Testis (tissue), 2 donors: ENCODE measurements at regions not wholly inside any gene's neighbourhood (a gene's known extent, or its start where the extent isn't known, plus 50 kb on each side); places are given as distances from the start of the nearest gene placed in this dataset.

Source experiments
- DNase-seq: peaks from one replicate; pipeline ENCODE4 v3.0.0-alpha.2; 2019
- H3K27ac ChIP-seq, 2 donors: fragments of 200-600 bp; sonication (generic); one replicate each; pipeline ENCODE4 v1.5.1; 2019
- H3K27me3 ChIP-seq: fragments of 200-600 bp; sonication (generic); one replicate; pipeline ENCODE4 v1.5.1; 2019
- H3K36me3 ChIP-seq: fragments of 200-600 bp; sonication (generic); one replicate; pipeline ENCODE4 v1.5.1; 2017; ENCODE audit warnings: low read depth; ENCODE audit errors: missing control alignments
- H3K4me1 ChIP-seq: fragments of 200-600 bp; sonication (generic); one replicate; pipeline ENCODE4 v1.5.1; 2019
- H3K4me3 ChIP-seq, 2 donors: fragments of 200-600 bp; sonication (generic); one replicate each; pipeline ENCODE4 v1.5.1; 2017 to 2019
- H3K9me3 ChIP-seq: fragments of 200-600 bp; sonication (generic); one replicate; pipeline ENCODE4 v1.5.1; 2017
- POLR2A ChIP-seq: fragments of 450-650 bp; IDR thresholded peaks from one replicate; pipeline ENCODE4 v1.6.1; 2017; ENCODE audit warnings: antibody characterized with exemption, mild to moderate bottlenecking, moderate library complexity
- WGBS, 2 donors: methylation state at CpG; one replicate each; pipeline ENCODE4 v1.1.5; 2018; 5-methylcytosine and 5-hydroxymethylcytosine counted together
- intact Hi-C: fragments of 100-400 bp; cut with DNase I; formaldehyde crosslinking; loops from one replicate; pipeline ENCODE4 v1.15.1; 2023; ENCODE audit warnings: low total_unique reads
- TF ChIP-seq, protein P1 (sequence below), 3 experiments: fragments of 450-650 bp in 2 of 3; fragments of 200-600 bp in 1 of 3; sonication (generic) in 1 of 3; IDR thresholded peaks; one replicate each; pipeline ENCODE4 v1.5.1; 2016 to 2019; ENCODE audit warnings: antibody characterized with exemption in 3 of 3, mild to moderate bottlenecking in 2 of 3, moderate library complexity in 1 of 3

DNA sequence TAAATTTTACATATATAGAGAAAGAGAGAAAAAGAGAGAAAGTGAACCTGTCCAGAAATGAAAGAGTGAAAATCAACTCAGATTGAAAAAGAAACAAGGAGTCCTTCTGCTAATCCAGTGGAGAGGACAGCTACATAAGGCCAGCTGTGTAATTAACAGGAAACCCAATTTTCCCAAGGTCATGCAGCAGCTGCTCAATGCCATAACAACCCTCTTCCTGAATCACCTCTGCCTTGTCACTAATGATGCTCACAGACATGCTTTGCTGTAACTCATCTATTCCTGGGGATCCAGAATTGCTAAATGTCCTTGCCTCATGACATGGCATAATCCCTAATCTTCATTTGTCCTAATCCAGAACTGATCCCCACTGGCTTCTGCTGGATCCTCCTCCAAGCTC, 288.6 kb downstream of the NEBL start:
- Histone ChIP-seq H3K4me1 (no peaks in the 10 kb centered on the region), H3K9me3 (no peaks in the 10 kb centered on the region), H3K4me3 (no peak overlapping the region), H3K27ac (no peak overlapping the region), H3K36me3 (no peaks in the 10 kb centered on the region), H3K27me3 (no peaks in the 10 kb centered on the region)
- intact Hi-C loops = no loop called here
- TF ChIP-seq, protein P1, sequence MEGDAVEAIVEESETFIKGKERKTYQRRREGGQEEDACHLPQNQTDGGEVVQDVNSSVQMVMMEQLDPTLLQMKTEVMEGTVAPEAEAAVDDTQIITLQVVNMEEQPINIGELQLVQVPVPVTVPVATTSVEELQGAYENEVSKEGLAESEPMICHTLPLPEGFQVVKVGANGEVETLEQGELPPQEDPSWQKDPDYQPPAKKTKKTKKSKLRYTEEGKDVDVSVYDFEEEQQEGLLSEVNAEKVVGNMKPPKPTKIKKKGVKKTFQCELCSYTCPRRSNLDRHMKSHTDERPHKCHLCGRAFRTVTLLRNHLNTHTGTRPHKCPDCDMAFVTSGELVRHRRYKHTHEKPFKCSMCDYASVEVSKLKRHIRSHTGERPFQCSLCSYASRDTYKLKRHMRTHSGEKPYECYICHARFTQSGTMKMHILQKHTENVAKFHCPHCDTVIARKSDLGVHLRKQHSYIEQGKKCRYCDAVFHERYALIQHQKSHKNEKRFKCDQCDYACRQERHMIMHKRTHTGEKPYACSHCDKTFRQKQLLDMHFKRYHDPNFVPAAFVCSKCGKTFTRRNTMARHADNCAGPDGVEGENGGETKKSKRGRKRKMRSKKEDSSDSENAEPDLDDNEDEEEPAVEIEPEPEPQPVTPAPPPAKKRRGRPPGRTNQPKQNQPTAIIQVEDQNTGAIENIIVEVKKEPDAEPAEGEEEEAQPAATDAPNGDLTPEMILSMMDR (IDR thresholded peaks at IDR 0.05) = no peak
- TF ChIP-seq POLR2A = no peak
- no peak for DNase-seq

DNA sequence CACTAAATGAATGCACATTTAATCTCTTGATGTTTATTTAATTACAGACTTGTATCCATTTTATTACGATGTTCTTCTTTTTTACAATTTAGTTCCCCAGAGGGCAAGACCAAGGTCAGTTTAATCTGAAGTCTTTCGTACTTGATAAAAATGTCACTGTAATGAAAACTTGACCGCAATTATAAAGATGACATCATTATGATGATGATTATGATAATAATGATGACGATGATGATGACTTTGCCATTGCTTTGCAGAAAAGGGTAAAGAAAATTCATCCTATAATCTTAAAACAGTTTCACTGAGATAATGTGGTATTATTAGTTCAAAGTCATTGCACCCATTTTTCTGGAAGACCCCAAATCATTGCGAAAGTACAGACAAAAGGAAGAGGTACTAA, 290.1 kb downstream of the NEBL start:
- whole genome bisulfite sequencing, 2 donors = 60 to 70% methylated on average over 5 of the region's 5 CpGs
- intact Hi-C loops = no loop called here
- DNase-seq = no peak
- Histone ChIP-seq H3K27me3 (no peaks in the 10 kb centered on the region), H3K4me3 (no peak overlapping the region), H3K36me3 (no peaks in the 10 kb centered on the region), H3K27ac (no peak overlapping the region), H3K4me1 (no peaks in the 10 kb centered on the region), H3K9me3 (no peaks in the 10 kb centered on the region)
- no peak for TF ChIP-seq POLR2A
- TF ChIP-seq, protein P1 (IDR thresholded peaks at IDR 0.05) = no peak

DNA sequence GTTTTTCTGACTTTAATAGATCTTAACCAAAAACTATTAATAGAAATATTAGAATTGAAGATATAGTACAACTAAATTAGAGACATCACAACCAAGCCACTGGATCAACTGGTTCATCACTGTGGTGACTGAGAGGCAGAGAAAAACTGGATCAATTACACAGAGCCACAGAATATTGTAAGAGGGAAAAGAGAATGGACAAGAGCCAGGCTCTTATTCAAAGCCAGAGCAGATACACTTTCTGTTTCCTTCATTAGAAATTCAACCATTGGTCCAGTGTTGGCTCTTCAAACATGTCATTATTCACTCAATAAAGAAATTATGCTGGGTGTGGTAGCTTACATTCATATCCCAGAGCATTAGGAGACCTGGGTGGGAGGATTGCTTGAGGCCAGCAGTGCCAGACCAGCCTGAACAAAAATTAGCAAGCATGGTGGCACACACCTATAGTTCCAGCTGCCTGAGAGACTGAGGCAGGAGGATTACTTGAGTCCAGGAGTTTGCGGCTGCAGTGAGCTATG, 295.1 kb downstream of the NEBL start:
- Histone ChIP-seq H3K4me3 (no peak overlapping the region), H3K27me3 (no peaks in the 10 kb centered on the region), H3K9me3 (no peaks in the 10 kb centered on the region), H3K36me3 (no peaks in the 10 kb centered on the region), H3K4me1 (no peaks in the 10 kb centered on the region), H3K27ac (no peak overlapping the region)
- intact Hi-C loops = no loop called here
- 100% methylated on average over 1 of the region's 1 CpG for WGBS, 2 donors
- no peak for DNase-seq
- TF ChIP-seq POLR2A = no peak
- TF ChIP-seq, protein P1 (IDR thresholded peaks at IDR 0.05) = no peak

DNA sequence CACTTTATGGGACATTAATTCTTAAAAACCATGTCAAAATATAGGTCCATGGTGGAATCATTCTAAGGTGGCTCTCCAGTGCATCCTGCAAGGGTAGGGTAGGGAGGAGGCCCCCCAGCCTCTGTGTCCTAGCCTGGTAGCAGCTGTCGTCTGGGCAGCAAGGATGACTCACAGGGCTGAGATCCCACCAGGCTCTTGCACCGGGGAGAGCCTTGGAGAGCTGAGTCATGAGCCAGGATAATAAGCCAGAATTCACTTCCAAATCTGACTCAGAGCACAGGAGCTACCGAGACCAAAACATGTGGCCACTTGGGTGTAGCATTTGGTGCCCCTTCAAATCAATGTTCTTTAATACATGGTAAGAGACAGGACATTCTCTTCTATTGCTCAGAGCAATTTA, 298.5 kb downstream of the NEBL start:
- TF ChIP-seq, protein P1 (IDR thresholded peaks at IDR 0.05) = no peak
- TF ChIP-seq POLR2A = no peak
- DNase-seq = peak; percentile 49
- H3K4me3 ChIP-seq = no peak overlapping the region
- 31 to 53% methylated on average over 3 of the region's 3 CpGs for WGBS, 2 donors
- intact Hi-C loops = no loop called here
- H3K4me1 ChIP-seq = no peaks in the 10 kb centered on the region
- no peaks in the 10 kb centered on the region for H3K27me3 ChIP-seq
- H3K27ac ChIP-seq = no peak overlapping the region
- H3K36me3 ChIP-seq = no peaks in the 10 kb centered on the region
- no peaks in the 10 kb centered on the region for H3K9me3 ChIP-seq

DNA sequence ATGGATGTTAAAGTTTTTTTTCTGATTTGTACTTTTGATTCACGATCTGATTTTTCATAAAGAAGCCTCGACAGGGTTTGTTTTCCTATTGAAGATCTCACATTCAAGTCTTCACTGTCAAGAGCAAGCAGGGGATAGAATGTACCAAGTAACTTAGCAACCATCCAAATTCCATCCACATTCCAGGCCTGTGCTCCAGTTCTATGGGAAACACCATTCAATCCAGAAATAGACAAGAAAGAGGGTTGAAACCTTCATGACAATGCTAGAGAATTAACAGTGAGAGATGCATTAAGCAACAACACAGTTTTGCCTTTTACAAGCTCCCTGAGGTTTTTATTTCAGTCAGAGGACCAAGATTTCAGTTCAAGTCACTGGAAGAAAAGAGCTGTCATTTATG, 300.2 kb downstream of the NEBL start:
- Histone ChIP-seq H3K27me3 (no peaks in the 10 kb centered on the region), H3K9me3 (no peaks in the 10 kb centered on the region), H3K27ac (no peak overlapping the region), H3K36me3 (no peaks in the 10 kb centered on the region), H3K4me3 (no peak overlapping the region), H3K4me1 (no peaks in the 10 kb centered on the region)
- intact Hi-C loops = no loop called here
- DNase-seq = no peak
- TF ChIP-seq, protein P1 (IDR thresholded peaks at IDR 0.05) = no peak
- TF ChIP-seq POLR2A = no peak
- WGBS, 2 donors = 49 to 65% methylated on average over 2 of the region's 2 CpGs
